ENCODE measurements at regions not wholly inside any gene's neighbourhood (a gene's known extent, or its start where the extent isn't known, plus 50 kb on each side); places are given as distances from the start of the nearest gene placed in this dataset.
A peak's percentile ranks its signal among the peaks of the same experiment; 100 is the strongest.
"Not testable (repeated sequence)": the region's sequence is repeated elsewhere in the genome, so short reads cannot be mapped to it uniquely, and the experiment has no call there.

DNA sequence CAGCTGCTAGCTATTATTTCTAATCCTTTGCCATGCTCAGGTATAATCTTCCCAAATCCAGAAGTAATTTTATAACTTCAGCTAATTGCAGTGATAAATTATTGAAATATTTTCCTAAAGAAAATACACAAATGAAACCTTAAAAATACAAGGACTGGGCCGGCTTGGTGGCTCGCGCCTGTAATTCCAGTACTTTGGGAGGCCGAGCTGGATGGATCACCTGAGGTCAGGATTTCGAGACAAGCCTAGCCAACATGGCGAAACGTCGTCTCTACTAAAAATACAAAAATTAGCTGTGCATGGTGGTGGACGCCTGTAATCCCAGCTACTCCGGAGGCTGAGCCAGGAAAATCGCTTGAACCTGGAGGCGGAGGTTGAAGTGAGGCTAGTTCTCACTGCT lies 609.2 kb upstream of the POTED start:
- H3K27me3 ChIP-seq (ENCODE audit: insufficient read depth); DNase-seq; CTCF ChIA-PET; H3K9me2 ChIP-seq; POLR2A ChIA-PET; H3F3A ChIP-seq (replicated peaks; ENCODE audit: insufficient read depth); H3K9ac ChIP-seq; H4K20me1 ChIP-seq (ENCODE audit: insufficient read depth); H3K79me2 ChIP-seq (ENCODE audit: insufficient read depth); H3K9me3 ChIP-seq; H3K4me1 ChIP-seq (ENCODE audit: control insufficient read depth in 1 of 2, insufficient read depth in 2 of 2, low read depth in 1 of 2, low read length in 1 of 2); H2AFZ ChIP-seq (ENCODE audit: low read depth); H3K27ac ChIP-seq (ENCODE audit: low read depth in 2 of 2, low read length in 1 of 2); H3K4me2 ChIP-seq; H3K36me3 ChIP-seq (replicated peaks in 1 of 2; ENCODE audit: control insufficient read depth in 1 of 2, insufficient read depth in 2 of 2, low read length in 1 of 2): not testable (repeated sequence)
- peak overlapping the region in 1 of 2 experiments; percentile 9; a peak in 1 of 4 replicates for H3K4me3 ChIP-seq (ENCODE audit: low read depth in 2 of 2, low read length in 1 of 2)
- 15% methylated on average over 12 of the region's 12 CpGs for WGBS (ENCODE audit: low lambda C conversion rate)

DNA sequence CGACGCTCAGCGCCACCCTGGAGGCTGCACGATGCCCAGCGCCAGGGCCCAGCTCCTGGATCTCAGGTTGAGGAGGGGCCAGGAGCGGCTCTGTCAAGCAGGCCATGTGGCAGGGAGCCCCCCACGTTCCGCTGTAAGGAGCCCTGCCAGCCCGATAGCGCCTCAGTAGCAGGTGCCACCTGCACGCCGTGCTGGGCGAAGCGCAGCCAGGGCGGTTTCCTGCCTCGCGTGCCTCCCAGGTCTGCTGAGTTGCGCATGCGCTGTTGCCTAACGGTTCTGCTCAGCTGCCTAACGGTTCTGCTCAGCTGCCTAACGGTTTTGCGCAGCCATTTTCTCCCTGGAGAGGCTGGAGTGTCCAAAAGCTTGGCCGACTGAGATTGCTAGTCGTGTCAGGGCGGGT lies 571.9 kb upstream of the POTED start:
- H3K36me3 ChIP-seq (replicated peaks in 1 of 2; ENCODE audit: control insufficient read depth in 1 of 2, insufficient read depth in 2 of 2, low read length in 1 of 2); H4K20me1 ChIP-seq (ENCODE audit: insufficient read depth); H3K79me2 ChIP-seq (ENCODE audit: insufficient read depth); H3K9ac ChIP-seq; H3K4me2 ChIP-seq; H3K27me3 ChIP-seq (ENCODE audit: insufficient read depth); H3K4me1 ChIP-seq (ENCODE audit: control insufficient read depth in 1 of 2, insufficient read depth in 2 of 2, low read depth in 1 of 2, low read length in 1 of 2); DNase-seq; H3K4me3 ChIP-seq (ENCODE audit: low read depth in 2 of 2, low read length in 1 of 2); H3F3A ChIP-seq (replicated peaks; ENCODE audit: insufficient read depth); H3K27ac ChIP-seq (ENCODE audit: low read depth in 2 of 2, low read length in 1 of 2); H3K9me2 ChIP-seq; H3K9me3 ChIP-seq; CTCF ChIA-PET; H2AFZ ChIP-seq (ENCODE audit: low read depth); POLR2A ChIA-PET: not testable (repeated sequence)
- 0% methylated on average over 1 of the region's 26 CpGs for WGBS (ENCODE audit: low lambda C conversion rate)

GRCh38 chr21:13052816-13053215 lies 556.8 kb upstream of the POTED start:
- DNase-seq; H3K27me3 ChIP-seq (ENCODE audit: insufficient read depth); H3K27ac ChIP-seq (ENCODE audit: low read depth in 2 of 2, low read length in 1 of 2); H2AFZ ChIP-seq (ENCODE audit: low read depth); H3K36me3 ChIP-seq (replicated peaks in 1 of 2; ENCODE audit: control insufficient read depth in 1 of 2, insufficient read depth in 2 of 2, low read length in 1 of 2); H3K9me2 ChIP-seq; POLR2A ChIA-PET; H3K9ac ChIP-seq; H3K4me2 ChIP-seq; H3K79me2 ChIP-seq (ENCODE audit: insufficient read depth); H4K20me1 ChIP-seq (ENCODE audit: insufficient read depth); H3K9me3 ChIP-seq; H3K4me1 ChIP-seq (ENCODE audit: control insufficient read depth in 1 of 2, insufficient read depth in 2 of 2, low read depth in 1 of 2, low read length in 1 of 2); H3F3A ChIP-seq (replicated peaks; ENCODE audit: insufficient read depth); H3K4me3 ChIP-seq (ENCODE audit: low read depth in 2 of 2, low read length in 1 of 2); CTCF ChIA-PET: not testable (repeated sequence)
- 11% methylated on average over 3 of the region's 3 CpGs for WGBS (ENCODE audit: low lambda C conversion rate)

Small RNAs in the stretch of these regions (small RNA-seq; reads per million reads assigned to genes)
- gene RNU6-614P: 0 reads per million in 7 experiments
